Keratinocyte (primary cell): ENCODE measurements at regions not wholly inside any gene's neighbourhood (a gene's known extent, or its start where the extent isn't known, plus 50 kb on each side); places are given as distances from the start of the nearest gene placed in this dataset.

Experiments
- DNase-seq: peaks from one replicate; pipeline ENCODE4 v3.0.0-alpha.2; 2011; ENCODE audit warnings: low read depth, missing footprints, low spot score
- FAIRE-seq: peaks from 2 replicates; lab custom pipeline; 2011; peaks lifted over from hg19 to GRCh38; lab: Jason Lieb, UNC
- H2AFZ ChIP-seq: 2 replicates; pipeline ENCODE4 v1.6.0; 2012; ENCODE audit warnings: low read length, control low read depth, inconsistent platforms; ENCODE audit not compliant: control insufficient read depth
- H3K27ac ChIP-seq: 2 replicates; pipeline ENCODE4 v1.5.1; 2011; ENCODE audit warnings: low read length; ENCODE audit not compliant: control insufficient read depth, insufficient read depth
- H3K27me3 ChIP-seq: 3 replicates; pipeline ENCODE4 v1.6.0; 2011; ENCODE audit warnings: low read length; ENCODE audit not compliant: control insufficient read depth, insufficient read depth; ENCODE audit errors: extremely low read depth
- H3K36me3 ChIP-seq, 2 experiments: 2 replicates in 1 of 2; 3 replicates in 1 of 2; pipeline ENCODE4 v1.5.1; 2011; ENCODE audit warnings: low read length in 2 of 2, mild to moderate bottlenecking in 1 of 2; ENCODE audit not compliant: control insufficient read depth in 2 of 2, insufficient read depth in 2 of 2; ENCODE audit errors: extremely low read depth in 1 of 2
- H3K4me1 ChIP-seq: 3 replicates; pipeline ENCODE4 v1.5.1; 2011; ENCODE audit warnings: low read length; ENCODE audit not compliant: control insufficient read depth, insufficient read depth; ENCODE audit errors: extremely low read depth
- H3K4me2 ChIP-seq: 3 replicates; pipeline ENCODE4 v1.6.0; 2011; ENCODE audit warnings: low read depth, low read length; ENCODE audit not compliant: control insufficient read depth, insufficient read depth; ENCODE audit errors: extremely low read depth
- H3K4me3 ChIP-seq, 3 experiments: fragments of 200-600 bp in 1 of 3; sonication (generic) in 1 of 3; 2 replicates in 2 of 3; 3 replicates in 1 of 3; pipeline ENCODE4 v1.5.1; 2011 to 2016; ENCODE audit warnings: low read length in 3 of 3, mild to moderate bottlenecking in 3 of 3, control low read depth in 2 of 3, inconsistent platforms in 1 of 3, low read depth in 1 of 3, mixed read lengths in 1 of 3, mixed run types in 1 of 3, moderate library complexity in 1 of 3; ENCODE audit not compliant: control insufficient read depth in 2 of 3, insufficient read depth in 2 of 3; ENCODE audit errors: extremely low read depth in 1 of 3
- H3K79me2 ChIP-seq: 2 replicates; pipeline ENCODE4 v1.6.0; 2012; ENCODE audit warnings: low read length; ENCODE audit not compliant: control insufficient read depth, insufficient read depth
- H3K9ac ChIP-seq: 3 replicates; pipeline ENCODE4 v1.6.0; 2011; ENCODE audit warnings: low read length; ENCODE audit not compliant: control insufficient read depth, insufficient read depth; ENCODE audit errors: extremely low read depth
- H3K9me1 ChIP-seq: 3 replicates; pipeline ENCODE4 v1.6.0; 2011; ENCODE audit warnings: low read length; ENCODE audit not compliant: control insufficient read depth, insufficient read depth; ENCODE audit errors: extremely low read depth
- H3K9me3 ChIP-seq: 2 replicates; pipeline ENCODE4 v1.5.1; 2012; ENCODE audit warnings: low read depth, low read length; ENCODE audit not compliant: control insufficient read depth
- H4K20me1 ChIP-seq: 3 replicates; pipeline ENCODE4 v1.6.0; 2011; ENCODE audit warnings: low read length; ENCODE audit not compliant: control insufficient read depth, insufficient read depth; ENCODE audit errors: extremely low read depth
- EZH2 ChIP-seq: IDR thresholded peaks from one replicate; pipeline ENCODE4 v1.6.1; 2012; ENCODE audit warnings: inconsistent platforms, mild to moderate bottlenecking, low read length, moderate library complexity
- dilution Hi-C: fragments of 300-500 bp; cut with MboI; formaldehyde crosslinking; loops from one replicate; pipeline ENCODE4 v1.7.0; 2020; ENCODE audit warnings: low sequenced_read_pairs; ENCODE audit not compliant: extremely low pct_ligation_motif_present
- TF ChIP-seq, protein P1 (sequence below), 3 experiments: IDR thresholded peaks in 1 of 3; conservative IDR thresholded peaks in 1 of 3; optimal IDR thresholded peaks in 1 of 3; 2 replicates in 2 of 3; 3 replicates in 1 of 3; pipeline versions ENCODE3 to v1.5.1; 2011; ENCODE audit warnings: low read length in 3 of 3, mild to moderate bottlenecking in 3 of 3, moderate library complexity in 2 of 3, control low read depth in 1 of 3, inconsistent platforms in 1 of 3; ENCODE audit not compliant: insufficient read depth in 2 of 3; ENCODE audit errors: extremely low read depth in 1 of 3

DNA sequence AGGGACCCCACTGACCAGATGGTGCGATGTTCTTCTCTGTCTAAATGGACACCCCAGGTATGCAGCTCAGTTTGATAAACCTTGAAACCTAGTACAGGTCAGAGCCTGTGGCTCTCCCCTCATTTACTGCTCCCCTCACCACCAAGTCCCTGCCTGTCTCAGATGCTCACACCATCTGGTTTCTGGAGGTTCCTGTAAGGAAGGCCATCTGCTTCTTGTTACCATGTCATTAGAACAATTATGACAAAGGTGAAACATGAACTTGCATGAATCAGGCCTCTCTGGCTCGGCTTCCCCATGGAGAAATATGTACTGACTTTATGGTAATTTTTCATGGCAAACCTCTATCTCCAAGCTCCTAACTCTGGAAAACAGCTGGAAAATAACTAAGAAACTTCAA, 965.7 kb downstream of the UQCRFS1 start:
- no peak overlapping the region for H2AFZ ChIP-seq
- no peaks in the 10 kb centered on the region for H3K4me1 ChIP-seq
- H3K4me3 ChIP-seq, result no peak overlapping the region
- no peak overlapping the region for H3K27ac ChIP-seq
- no peaks in the 10 kb centered on the region for H3K27me3 ChIP-seq
- dilution Hi-C loops, result no loop called here
- no peaks in the 10 kb centered on the region for H3K79me2 ChIP-seq
- FAIRE-seq, result no peak
- TF ChIP-seq, protein P1, sequence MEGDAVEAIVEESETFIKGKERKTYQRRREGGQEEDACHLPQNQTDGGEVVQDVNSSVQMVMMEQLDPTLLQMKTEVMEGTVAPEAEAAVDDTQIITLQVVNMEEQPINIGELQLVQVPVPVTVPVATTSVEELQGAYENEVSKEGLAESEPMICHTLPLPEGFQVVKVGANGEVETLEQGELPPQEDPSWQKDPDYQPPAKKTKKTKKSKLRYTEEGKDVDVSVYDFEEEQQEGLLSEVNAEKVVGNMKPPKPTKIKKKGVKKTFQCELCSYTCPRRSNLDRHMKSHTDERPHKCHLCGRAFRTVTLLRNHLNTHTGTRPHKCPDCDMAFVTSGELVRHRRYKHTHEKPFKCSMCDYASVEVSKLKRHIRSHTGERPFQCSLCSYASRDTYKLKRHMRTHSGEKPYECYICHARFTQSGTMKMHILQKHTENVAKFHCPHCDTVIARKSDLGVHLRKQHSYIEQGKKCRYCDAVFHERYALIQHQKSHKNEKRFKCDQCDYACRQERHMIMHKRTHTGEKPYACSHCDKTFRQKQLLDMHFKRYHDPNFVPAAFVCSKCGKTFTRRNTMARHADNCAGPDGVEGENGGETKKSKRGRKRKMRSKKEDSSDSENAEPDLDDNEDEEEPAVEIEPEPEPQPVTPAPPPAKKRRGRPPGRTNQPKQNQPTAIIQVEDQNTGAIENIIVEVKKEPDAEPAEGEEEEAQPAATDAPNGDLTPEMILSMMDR (optimal IDR thresholded peaks at IDR 0.05 in 1 of 3, IDR thresholded peaks at IDR 0.05 in 1 of 3, conservative IDR thresholded peaks at IDR 0.05 in 1 of 3; ENCODE audit: extremely low read depth in 1 of 3, insufficient read depth in 2 of 3, low read length in 3 of 3), result no peak
- no peak for TF ChIP-seq EZH2
- H3K4me2 ChIP-seq, result no peak overlapping the region
- peaks cover 7% of the 10 kb centered on the region for H3K9me3 ChIP-seq
- no peak for DNase-seq
- no peaks in the 10 kb centered on the region for H4K20me1 ChIP-seq
- H3K9me1 ChIP-seq, result no peaks in the 10 kb centered on the region
- H3K36me3 ChIP-seq, result no peaks in the 10 kb centered on the region
- H3K9ac ChIP-seq, result no peak overlapping the region

DNA sequence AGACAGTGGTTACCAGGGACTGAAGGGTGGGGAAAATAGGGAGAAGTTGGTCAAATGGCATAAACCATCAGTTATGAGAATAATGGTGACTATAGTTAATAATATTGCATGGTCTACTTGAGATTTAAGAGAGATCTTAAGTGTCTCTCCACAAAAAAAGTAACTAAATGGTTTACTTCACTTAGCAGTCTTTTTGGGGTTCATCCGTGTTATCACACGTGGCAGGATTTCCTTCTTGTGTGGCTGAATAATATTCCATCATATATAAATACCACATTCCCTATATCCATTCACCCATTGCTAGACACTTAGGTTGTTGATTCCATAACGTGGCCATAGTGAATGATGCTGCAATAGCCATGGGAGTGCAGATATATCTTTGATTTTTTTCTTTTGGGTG, 967.0 kb downstream of the UQCRFS1 start:
- DNase-seq, result no peak
- H3K9ac ChIP-seq, result no peak overlapping the region
- FAIRE-seq, result no peak
- H3K36me3 ChIP-seq, result no peaks in the 10 kb centered on the region
- H3K9me1 ChIP-seq, result no peaks in the 10 kb centered on the region
- no peak overlapping the region for H2AFZ ChIP-seq
- dilution Hi-C loops, result no loop called here
- H3K9me3 ChIP-seq, result peaks cover 3% of the 10 kb centered on the region
- H3K4me2 ChIP-seq, result no peak overlapping the region
- H3K4me1 ChIP-seq, result no peaks in the 10 kb centered on the region
- H3K27ac ChIP-seq, result no peak overlapping the region
- TF ChIP-seq EZH2, result no peak
- TF ChIP-seq, protein P1 (optimal IDR thresholded peaks at IDR 0.05 in 1 of 3, IDR thresholded peaks at IDR 0.05 in 1 of 3, conservative IDR thresholded peaks at IDR 0.05 in 1 of 3; ENCODE audit: extremely low read depth in 1 of 3, insufficient read depth in 2 of 3, low read length in 3 of 3), result no peak
- H3K4me3 ChIP-seq, result no peak overlapping the region
- H3K79me2 ChIP-seq, result no peaks in the 10 kb centered on the region
- no peaks in the 10 kb centered on the region for H3K27me3 ChIP-seq
- no peaks in the 10 kb centered on the region for H4K20me1 ChIP-seq
